Stomach (tissue), 4 donors: ENCODE measurements at regions not wholly inside any gene's neighbourhood (a gene's known extent, or its start where the extent isn't known, plus 50 kb on each side); places are given as distances from the start of the nearest gene placed in this dataset.

Source experiments
- CTCF ChIP-seq, 7 experiments: fragments of 450-650 bp in 4 of 7; fragments of 200-600 bp in 3 of 7; sonication (generic) in 3 of 7; IDR thresholded peaks; one replicate each; pipeline ENCODE4 v1.5.1; 2016 to 2019; ENCODE audit warnings: antibody characterized with exemption in 7 of 7, control low read depth in 2 of 7, mild to moderate bottlenecking in 1 of 7
- POLR2A ChIP-seq, 4 donors: fragments of 450-650 bp; IDR thresholded peaks; one replicate each; pipeline ENCODE4 v1.6.1; 2016; ENCODE audit warnings: antibody characterized with exemption in 4 of 4, control low read depth in 2 of 4, mild to moderate bottlenecking in 1 of 4, moderate library complexity in 1 of 4

GRCh38 chr4:126056116-126056650 lies 741.4 kb downstream of the FAT4 start:
- TF ChIP-seq CTCF (IDR thresholded peaks at IDR 0.05) (no peak), POLR2A (IDR thresholded peaks at IDR 0.05) (no peak)
